ENCODE measurements at regions not wholly inside any gene's neighbourhood (a gene's known extent, or its start where the extent isn't known, plus 50 kb on each side); places are given as distances from the start of the nearest gene placed in this dataset.
"Not testable (repeated sequence)": the region's sequence is repeated elsewhere in the genome, so short reads cannot be mapped to it uniquely, and the experiment has no call there.

DNA sequence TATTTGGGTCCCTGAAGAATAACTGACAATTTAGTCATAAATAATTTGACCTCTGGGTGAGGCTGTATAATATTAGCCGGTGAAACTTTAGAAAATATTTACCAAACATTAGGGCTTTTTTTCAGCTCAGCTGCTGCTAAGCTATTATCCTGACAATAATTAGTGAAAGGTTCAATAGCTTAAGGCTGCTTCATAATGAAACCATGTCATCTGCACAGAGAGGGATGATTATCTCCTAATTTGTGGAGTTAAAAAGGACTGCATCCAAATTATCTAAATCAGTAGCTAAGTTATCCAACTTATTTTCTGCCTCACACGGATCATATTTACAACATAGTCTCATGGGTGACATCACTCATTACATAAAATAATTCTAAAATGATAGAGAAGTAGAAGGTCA lies 1249.8 kb downstream of the RAPGEF2 start:
- DNase-seq (ENCODE audit: low spot score): no peak

DNA sequence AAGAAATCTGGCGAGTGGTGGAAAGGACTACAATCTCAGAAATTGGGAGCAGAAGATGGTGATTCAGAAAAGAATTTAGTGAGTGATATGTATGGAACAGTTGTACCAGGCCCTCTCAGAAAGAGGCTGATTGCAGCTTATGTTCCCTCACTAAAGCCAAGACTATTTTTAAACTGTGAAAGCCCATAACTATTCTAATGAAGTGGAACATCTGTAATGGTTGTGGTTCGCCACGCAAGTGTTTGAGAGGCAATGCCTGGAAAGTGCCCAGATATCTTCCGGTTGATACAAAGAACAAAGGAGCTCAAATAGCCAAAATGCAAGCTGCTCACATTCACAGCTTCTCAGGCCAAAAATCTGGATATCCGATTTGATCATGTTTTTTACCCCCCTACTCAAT lies 1250.7 kb downstream of the RAPGEF2 start:
- DNase-seq (ENCODE audit: low spot score): no peak

GRCh38 chr4:160362478-160362877 lies 1259.6 kb downstream of the RAPGEF2 start:
- DNase-seq (ENCODE audit: low spot score): no peak

DNA sequence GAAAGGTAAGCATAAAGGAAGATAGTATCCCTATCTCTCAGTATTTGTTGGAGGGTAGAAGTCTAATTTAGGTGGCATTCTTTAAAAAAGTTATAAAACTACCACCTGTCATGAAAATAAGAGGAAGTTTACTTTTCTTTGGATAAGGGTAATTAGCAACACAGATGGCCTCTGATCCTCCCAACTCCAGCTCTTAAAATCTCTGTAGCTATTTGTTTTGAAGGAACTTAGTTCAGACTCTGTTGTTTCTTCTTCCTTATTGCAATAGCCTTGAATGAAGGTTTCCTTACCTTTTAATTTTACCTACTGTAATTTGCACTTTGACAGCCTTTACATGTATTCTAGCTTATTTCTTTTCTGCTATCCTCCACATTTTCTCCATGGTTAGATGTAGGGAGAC lies 1261.3 kb downstream of the RAPGEF2 start:
- DNase-seq (ENCODE audit: low spot score): no peak

DNA sequence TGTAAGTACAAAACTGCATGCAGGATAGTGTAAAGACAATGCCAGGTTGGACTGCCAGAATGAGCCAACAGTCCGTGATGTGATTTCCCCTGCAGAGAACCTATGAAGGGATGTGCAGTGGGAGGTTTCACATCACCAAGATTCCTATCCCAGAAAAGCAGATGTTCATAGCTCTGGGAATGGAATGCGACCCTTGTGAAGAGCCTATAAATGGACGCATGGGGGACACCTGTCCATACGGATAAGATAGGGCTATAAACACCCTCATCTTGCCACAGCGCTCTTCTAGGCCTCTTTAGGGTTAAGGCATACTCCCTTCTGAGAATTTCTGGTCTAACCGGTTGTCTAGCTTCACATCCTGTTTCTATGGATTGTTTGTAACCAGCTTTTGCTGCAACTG lies 1261.8 kb downstream of the RAPGEF2 start:
- DNase-seq (ENCODE audit: low spot score): not testable (repeated sequence)

DNA sequence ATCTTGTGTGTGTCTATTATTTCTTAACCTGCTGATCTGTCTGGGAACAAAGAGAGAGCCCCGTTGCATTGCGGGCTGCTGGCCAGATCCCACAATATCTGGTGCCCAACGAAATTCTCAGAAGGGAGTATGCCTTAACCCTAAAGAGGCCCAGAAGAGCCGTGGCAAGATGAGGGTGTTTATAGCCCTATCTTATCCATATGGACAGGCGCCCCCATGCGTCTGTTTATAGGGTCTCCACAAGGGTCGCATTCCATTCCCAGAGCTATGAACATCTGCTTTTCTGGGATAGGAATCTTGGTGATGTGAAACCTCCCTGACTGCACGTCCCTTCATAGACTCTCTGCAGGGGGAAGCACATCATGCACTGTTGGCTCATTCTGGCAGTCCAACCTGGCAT lies 1262.5 kb downstream of the RAPGEF2 start:
- not testable (repeated sequence) for DNase-seq (ENCODE audit: low spot score)

- DNase-seq (ENCODE audit: low spot score): no peak
These were observed 1267.2 kb downstream of the RAPGEF2 start for GRCh38 chr4:160370046-160370445.

DNA sequence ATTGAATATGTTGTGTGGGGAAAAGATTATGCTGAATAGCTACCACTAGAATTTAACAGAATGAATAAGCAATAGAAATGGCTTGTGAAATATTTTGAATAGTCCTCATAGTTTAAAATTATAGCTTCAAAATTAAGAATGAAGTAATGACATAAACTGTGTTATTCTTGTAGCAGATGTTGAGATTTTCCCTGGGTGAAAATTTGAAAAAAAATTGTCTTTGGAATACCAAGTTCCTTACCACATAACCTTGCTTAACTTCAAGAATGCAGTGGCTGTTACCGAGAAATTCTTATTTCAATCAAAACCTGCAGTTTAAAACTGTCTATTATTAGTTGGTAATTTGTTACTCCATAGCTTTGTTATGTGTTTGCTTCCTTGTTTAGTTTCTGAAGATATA lies 1268.6 kb downstream of the RAPGEF2 start:
- DNase-seq (ENCODE audit: low spot score): no peak

DNA sequence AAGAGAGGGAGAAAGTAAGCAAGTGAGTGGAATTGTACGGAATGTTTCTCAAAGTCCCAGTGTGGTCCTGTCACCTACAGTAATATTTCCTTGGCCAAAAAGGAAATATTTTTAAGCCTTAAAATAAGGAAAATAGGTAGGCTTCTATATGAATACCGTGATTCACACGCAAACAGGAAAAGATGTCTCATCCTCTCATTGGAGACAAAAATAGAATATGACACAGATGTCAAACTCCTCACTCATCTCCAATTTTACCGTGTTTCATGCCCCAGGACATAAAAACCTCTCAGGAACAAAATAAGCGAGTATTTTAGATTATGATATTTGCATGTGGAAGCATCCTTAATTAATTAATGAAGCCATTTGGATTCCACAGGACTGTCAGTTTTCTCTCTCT lies 1269.5 kb downstream of the RAPGEF2 start:
- DNase-seq (ENCODE audit: low spot score): no peak

- DNase-seq (ENCODE audit: low spot score): no peak
These were observed 1271.0 kb downstream of the RAPGEF2 start for GRCh38 chr4:160373911-160374310.

GRCh38 chr4:160375772-160376452 lies 1273.0 kb downstream of the RAPGEF2 start:
- DNase-seq (ENCODE audit: low spot score): no peak

- DNase-seq (ENCODE audit: low spot score): no peak
These were observed 1284.0 kb downstream of the RAPGEF2 start for GRCh38 chr4:160386846-160387245.

GRCh38 chr4:160399826-160400225 lies 1296.9 kb downstream of the RAPGEF2 start:
- DNase-seq (ENCODE audit: low spot score): no peak

- no peak for DNase-seq (ENCODE audit: low spot score)
These were observed 1300.2 kb downstream of the RAPGEF2 start for GRCh38 chr4:160403081-160403480.

- DNase-seq (ENCODE audit: low spot score): no peak
These were observed 1303.5 kb downstream of the RAPGEF2 start for GRCh38 chr4:160406263-160406825.

GRCh38 chr4:160414496-160414895 lies 1311.6 kb downstream of the RAPGEF2 start:
- DNase-seq (ENCODE audit: low spot score): no peak

GRCh38 chr4:160423879-160424451 lies 1321.1 kb downstream of the RAPGEF2 start:
- DNase-seq (ENCODE audit: low spot score): no peak

- DNase-seq (ENCODE audit: low spot score): no peak
These were observed 1323.4 kb downstream of the RAPGEF2 start for GRCh38 chr4:160426233-160426632.

DNA sequence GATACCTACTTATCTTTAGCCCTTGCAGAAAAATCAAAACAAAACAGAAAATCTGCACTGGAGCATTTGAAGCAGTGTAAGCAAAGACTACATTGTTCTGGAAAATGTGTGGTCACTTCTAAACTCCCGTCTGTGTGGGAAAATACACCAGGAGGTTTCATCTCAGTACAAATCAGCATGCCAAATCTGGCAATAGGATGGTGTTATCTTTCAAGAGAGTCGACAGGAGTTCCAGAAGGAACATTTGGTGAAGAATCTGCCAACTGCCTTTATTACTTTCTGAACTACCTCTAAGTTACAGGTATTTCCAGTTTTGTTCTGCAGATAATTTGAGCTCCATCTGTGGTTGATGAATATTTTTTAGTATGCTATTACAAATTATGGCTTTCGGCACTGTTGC lies 1348.0 kb downstream of the RAPGEF2 start:
- DNase-seq (ENCODE audit: low spot score): no peak

- DNase-seq (ENCODE audit: low spot score): not testable (repeated sequence)
These were observed 1379.1 kb downstream of the RAPGEF2 start for GRCh38 chr4:160481696-160482690.

- DNase-seq (ENCODE audit: low spot score): no peak
These were observed 1382.3 kb downstream of the RAPGEF2 start for GRCh38 chr4:160485071-160485687.

GRCh38 chr4:160492181-160492580 lies 1389.3 kb downstream of the RAPGEF2 start:
- no peak for DNase-seq (ENCODE audit: low spot score)

Data from HuH-7.5 (cell line).